Epithelial cell of proximal tubule (primary cell): ENCODE measurements at regions not wholly inside any gene's neighbourhood (a gene's known extent, or its start where the extent isn't known, plus 50 kb on each side); places are given as distances from the start of the nearest gene placed in this dataset.

Experiments
- DNase-seq: peaks from one replicate; pipeline ENCODE4 v3.0.0-alpha.2; 2011; ENCODE audit warnings: low read depth
- H3K4me3 ChIP-seq: 2 replicates; pipeline ENCODE4 v1.5.1; 2011; ENCODE audit warnings: low read depth, mild to moderate bottlenecking, low read length
- TF ChIP-seq, protein P1 (sequence below): conservative IDR thresholded peaks from 2 replicates; pipeline ENCODE4 v1.5.1; 2012; ENCODE audit warnings: low read depth, mild to moderate bottlenecking, low read length

DNA sequence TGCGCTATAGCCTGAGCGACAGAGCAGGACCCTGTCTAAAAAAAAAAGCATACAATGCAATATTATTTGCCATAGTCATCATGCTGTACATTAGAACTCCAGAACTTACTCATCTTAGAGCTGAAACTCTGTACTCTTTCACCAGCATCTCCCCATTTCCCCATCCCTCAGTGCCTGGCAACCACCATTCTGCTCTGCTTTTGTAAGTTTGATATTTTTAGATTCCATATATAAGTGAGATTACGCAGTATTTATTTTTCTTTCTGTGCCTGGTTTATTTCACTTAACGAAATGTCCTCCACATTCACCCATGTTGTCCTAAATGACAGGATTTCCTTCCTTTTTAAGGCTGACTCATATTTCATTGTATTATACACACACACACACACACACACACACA is 121.8 kb downstream of the BBS10 start:
- no peak overlapping the region for H3K4me3 ChIP-seq
- TF ChIP-seq, protein P1, sequence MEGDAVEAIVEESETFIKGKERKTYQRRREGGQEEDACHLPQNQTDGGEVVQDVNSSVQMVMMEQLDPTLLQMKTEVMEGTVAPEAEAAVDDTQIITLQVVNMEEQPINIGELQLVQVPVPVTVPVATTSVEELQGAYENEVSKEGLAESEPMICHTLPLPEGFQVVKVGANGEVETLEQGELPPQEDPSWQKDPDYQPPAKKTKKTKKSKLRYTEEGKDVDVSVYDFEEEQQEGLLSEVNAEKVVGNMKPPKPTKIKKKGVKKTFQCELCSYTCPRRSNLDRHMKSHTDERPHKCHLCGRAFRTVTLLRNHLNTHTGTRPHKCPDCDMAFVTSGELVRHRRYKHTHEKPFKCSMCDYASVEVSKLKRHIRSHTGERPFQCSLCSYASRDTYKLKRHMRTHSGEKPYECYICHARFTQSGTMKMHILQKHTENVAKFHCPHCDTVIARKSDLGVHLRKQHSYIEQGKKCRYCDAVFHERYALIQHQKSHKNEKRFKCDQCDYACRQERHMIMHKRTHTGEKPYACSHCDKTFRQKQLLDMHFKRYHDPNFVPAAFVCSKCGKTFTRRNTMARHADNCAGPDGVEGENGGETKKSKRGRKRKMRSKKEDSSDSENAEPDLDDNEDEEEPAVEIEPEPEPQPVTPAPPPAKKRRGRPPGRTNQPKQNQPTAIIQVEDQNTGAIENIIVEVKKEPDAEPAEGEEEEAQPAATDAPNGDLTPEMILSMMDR = no peak
- DNase-seq = no peak

DNA sequence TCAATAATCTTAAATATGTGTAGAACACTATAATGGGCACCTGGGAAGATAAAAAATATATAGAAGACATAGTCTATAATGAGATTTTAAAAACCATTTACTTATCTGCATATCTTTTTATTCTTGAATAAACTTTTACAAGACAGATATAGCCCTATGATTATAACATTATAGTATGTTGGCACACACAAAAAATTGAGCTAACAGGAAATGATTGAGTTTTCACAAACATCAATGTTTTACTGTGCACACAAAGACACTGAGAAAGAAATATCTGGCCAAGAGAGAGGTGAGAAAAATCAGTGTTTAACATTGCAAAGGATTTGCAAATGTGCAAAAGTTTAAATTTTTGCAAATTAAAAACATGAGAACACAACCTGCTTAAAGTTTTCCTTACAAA is 124.3 kb downstream of the BBS10 start:
- no peak overlapping the region for H3K4me3 ChIP-seq
- TF ChIP-seq, protein P1 = no peak
- DNase-seq = no peak

DNA sequence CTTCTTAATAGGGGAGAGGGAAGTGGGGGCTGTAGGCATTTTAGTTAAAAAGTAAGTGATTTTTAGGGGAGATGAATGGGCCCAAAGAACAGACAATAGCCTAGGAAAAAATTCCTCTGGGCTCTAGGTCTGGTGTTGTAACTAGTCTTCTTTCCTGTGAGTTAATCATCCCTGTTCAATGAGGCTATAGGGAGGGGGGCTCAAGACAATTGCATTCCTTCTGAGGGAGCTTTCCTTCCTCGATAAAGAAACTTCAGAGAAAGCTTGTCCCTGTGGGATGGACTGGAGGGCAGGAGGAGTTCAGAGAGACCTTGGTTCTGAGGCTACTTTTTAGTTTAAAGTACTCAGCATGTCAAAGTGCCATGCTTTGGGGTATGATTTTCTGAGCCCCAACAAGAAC is 127.2 kb downstream of the BBS10 start:
- no peak for DNase-seq
- H3K4me3 ChIP-seq = no peak overlapping the region
- TF ChIP-seq, protein P1 = no peak

DNA sequence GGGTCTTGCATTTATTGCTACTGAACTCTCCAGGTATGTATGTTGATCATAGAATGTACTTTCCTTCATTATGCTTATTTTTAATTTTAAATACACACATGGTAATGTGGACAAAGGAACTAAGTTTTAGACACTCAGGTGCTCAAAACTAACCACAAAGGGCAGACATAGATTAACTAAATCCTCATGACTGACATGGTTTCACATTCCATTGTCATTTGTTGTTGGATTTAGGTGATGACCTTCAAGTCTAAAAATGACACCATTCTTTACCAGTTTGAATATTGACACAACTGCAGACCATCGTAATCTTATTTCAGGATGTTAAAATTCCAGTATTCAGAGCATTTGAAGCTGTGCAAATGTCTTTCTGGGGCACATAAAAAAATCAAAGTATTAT is 128.4 kb downstream of the BBS10 start:
- no peak overlapping the region for H3K4me3 ChIP-seq
- DNase-seq = no peak
- TF ChIP-seq, protein P1 = no peak

DNA sequence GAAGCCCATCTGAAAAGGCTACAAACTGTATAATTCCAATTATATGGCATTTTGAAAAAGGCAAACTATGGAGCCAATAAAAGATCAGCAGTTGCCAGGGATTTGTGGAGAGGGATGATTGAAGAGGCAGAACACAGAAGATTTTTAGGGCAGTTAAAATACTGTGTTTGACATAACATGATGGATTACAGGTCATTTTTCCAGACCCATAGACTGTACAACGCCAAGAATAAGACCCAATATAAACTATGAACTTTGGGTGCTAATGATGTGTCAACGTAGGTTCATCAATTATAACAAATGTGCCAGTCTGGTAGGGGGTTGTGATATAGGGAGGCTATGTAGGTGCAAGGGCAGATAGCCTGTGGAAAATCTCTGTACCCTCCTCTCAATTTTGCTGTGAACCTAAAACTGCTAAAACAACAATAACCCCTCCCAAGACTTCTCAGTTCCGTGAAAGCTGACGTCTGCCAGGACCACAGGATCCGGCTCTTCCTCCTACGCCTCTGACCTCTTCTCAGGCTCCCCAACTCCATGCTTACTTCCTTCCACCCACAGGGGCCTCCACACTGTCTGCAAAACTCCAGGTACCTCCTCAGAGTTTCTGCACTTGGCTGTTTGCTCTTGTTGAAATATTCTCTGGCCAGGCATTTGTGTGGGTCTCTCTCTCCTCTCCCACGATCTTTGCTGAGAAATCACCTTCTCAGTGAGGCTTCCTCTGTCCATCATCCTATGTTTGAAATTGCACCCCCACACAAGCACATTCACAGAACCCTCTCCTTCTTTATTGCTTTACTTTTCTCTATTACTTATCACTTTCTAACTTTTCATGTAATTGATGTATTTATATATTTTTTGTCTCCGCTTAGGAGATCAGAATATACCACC is 131.4 kb downstream of the BBS10 start:
- no peak for DNase-seq
- H3K4me3 ChIP-seq = no peak overlapping the region
- TF ChIP-seq, protein P1 = no peak

DNA sequence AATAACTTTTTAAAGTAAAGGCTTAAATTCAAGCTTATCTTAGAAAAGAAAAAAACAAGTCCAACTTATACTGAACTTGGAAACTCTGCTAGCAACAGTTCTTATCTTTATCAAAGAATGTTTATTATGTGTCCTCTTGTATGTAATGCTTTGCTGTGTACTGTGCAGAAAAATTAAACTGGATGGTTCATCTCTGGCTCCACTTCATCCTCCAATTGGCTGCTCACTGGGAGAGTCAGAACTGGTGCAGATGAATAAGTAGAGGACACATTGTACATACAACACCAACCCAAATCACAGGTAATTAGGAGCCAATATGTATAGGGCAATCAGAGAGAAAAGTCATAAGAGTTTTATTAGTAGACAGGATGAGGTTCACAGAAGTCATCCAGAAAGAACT is 123.6 kb upstream of the NAP1L1 start:
- TF ChIP-seq, protein P1 = no peak
- no peak overlapping the region for H3K4me3 ChIP-seq
- DNase-seq = no peak

DNA sequence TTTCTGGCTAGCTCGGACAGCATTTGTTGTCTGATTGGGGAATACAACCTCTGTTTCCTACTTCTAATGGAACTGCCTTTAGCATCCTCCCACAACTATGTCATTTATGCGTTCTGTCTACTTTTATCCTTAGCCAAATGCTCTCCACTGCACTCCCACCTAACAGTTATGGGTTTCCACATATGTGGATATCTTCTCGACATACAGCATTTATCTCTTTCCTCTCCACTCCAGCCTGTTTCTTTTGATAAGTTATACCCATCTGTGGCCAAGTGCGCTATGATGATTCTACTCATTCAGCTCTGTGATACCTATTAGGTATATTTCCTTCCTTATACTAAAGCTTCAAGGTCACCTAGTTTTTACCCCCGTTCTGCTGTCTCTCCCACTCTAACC is 122.2 kb upstream of the NAP1L1 start:
- TF ChIP-seq, protein P1 = no peak
- DNase-seq = no peak
- no peak overlapping the region for H3K4me3 ChIP-seq
